Cerebellar nuclear complex (tissue), 1 donor: ENCODE measurements at regions not wholly inside any gene's neighbourhood (a gene's known extent, or its start where the extent isn't known, plus 50 kb on each side); places are given as distances from the start of the nearest gene placed in this dataset.

Source experiments
- DNase-seq, 2 experiments: peaks; one replicate each; lab custom pipeline; 2025; lab: John Stamatoyannopoulos, UW

DNA sequence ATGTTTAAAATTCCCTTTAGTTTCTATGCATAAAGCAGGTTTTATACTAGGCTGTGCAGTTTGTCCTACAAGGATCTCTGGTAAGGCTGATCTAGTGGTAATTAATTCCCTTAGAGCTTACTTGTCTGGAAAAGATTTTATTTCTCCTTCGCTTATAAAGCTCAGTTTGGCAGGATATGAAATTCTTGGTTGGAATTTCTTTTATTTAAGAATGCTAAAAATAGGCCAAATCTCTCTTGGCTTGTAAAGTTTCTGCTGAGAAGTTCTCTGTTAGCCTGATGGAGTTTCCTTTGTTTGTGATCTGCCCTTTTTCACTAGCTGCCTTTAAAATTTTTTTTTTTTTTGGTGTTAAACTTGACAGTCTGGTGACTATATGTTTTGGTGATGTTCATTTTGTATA, 237.1 kb upstream of the TLE4 start:
- DNase-seq = no peak

DNA sequence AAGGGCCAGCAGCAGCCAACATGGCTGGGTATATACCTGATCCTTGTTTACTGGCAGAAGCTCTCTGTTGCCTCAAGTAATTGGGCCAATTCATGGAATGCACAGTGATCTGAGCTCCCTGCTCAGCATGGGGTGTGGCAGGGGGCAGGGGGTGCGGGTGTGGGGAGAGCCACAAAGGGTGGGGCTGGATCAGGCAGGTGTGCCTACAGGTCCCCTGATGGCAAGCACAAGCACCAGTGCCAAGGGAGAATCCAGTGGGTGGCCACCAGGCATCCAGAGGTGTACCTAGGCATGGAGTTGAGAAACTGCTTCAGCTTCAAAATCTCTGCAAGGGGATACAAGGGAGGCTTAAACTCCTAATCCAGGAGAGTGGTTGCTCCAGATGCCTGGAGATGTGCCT, 235.8 kb upstream of the TLE4 start:
- no peak for DNase-seq

DNA sequence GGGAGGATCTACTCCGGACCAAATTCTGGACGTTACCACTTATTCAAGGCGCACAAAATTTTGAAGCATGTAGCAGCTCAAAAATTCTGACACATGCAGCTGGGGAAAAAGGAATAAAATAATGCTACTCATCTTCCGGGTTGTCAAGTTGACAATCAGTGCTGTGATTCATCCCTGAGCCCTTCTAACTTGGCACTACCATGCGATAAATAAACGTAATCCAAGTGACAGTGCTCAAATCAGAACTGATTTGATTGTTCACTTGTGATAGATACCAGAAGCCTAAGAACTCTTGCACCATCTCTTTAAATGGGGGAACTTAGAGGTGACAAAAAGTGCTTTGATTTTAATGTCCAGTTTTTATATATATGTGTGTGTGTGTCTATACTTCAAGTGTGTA, 230.2 kb upstream of the TLE4 start:
- no peak for DNase-seq

DNA sequence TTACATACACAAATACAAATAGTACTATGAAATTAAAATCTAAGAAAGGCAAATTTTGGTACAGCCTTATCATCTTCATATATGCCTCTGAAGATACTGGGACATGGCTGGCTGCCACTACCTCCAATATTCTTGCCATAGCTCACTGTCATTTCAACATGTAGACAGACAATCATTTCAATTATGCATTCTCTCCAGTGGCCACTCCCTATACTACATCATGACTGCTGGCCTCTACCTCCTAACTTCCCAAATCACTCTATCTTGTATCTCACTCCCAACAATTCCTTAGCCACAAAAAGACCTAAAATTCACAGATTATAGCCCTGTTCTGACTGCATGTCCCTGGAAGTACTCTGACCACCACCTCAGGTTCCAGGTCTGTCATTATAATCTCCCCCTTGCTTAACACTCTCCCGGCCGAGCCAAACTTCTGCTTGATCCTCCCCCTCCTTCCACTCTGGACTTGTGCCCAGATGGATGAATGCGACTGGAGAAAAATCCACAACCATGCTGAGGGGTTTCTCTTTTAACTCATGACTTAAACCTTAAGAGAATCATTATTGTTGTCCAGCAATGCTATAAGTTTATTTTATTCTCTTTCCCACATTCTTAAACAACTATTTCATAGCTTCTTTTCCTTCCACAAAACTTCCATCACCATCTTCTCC, 225.3 kb upstream of the TLE4 start:
- DNase-seq = no peak

DNA sequence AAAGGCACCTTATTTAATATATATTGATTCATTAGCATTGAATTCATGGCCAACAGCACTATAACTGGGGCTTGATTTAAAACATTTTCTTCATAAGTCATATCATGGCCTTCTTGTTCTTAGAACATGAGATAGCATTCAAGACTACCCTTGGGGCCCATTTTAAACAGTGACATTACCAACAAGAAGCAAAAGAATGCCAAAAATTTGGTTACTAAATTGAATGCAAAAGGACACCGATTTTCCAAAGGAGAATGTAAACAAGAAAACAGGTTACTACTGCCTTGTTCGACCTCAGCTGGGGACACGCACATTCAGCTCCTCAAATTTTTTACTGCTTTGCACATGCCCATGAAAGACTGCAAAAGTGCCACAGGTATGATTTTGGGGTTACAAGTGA, 219.4 kb upstream of the TLE4 start:
- DNase-seq = no peak

DNA sequence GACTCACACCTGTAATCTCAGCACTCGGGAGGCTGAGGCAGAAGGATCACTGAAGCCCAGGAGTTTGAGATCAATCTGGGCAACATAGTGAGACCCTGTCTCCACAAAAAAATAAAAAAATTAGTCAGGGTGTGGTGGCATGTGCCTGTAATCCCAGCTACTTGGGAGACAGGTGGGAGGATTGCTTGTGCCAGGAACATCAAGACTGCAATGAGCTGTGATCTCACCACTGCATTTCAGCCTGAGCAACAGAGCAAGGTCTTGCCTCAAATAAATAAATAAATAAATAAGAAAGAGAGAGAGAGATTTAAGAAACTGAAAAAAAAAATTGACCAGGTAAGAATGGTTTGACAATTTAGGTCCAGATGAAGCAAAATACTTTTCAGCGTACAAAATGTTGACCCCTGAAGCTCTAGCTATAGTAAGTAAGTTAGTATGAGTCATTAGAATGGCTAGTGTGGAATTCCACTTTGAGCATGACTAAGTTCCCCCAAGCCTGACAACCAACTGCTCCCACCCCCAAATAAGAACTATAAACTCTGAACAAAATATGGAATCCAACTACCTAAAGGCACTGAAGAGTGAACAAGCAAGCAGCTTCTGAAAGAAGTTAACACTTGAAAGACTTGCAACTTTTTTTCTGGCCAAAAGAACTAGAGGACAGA, 217.8 kb upstream of the TLE4 start:
- no peak for DNase-seq

DNA sequence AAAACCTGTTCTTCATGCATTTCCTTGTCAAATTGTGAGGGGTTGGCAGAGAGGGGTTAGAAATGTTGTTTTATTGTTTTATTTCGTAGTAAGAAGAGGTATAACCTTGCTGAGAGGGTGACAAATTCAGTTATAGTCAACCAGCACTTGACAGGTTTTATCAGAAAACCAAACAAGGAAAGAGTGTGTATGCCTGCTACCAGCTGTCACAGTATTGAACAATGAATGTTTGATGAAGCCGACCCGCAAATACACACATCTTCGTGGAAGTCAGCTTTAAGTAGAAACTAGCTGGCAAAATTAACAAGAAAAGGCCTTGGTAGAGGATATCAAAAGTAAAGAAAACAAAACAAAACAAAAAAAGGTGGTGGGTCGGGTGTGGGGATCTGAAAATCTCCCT, 214.6 kb upstream of the TLE4 start:
- no peak for DNase-seq

DNA sequence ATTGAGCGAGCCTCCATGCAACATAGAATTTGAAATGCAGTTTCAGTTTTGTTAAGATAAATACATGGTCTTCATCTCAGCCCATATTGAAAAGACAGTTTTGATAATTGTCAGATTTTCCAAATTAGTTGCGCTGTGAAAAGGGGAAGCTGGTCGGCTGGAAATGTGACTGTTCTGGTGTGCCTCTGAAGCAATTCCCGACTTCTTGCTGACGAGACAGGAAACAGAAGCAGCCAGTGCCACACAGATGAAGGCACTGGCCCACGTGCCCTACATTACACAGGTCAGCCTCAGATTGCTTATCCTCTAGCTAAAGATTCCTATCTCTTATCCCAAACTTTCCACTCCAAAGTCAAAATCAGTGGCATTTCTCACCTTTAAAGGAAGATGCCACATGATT, 214.1 kb upstream of the TLE4 start:
- no peak for DNase-seq

DNA sequence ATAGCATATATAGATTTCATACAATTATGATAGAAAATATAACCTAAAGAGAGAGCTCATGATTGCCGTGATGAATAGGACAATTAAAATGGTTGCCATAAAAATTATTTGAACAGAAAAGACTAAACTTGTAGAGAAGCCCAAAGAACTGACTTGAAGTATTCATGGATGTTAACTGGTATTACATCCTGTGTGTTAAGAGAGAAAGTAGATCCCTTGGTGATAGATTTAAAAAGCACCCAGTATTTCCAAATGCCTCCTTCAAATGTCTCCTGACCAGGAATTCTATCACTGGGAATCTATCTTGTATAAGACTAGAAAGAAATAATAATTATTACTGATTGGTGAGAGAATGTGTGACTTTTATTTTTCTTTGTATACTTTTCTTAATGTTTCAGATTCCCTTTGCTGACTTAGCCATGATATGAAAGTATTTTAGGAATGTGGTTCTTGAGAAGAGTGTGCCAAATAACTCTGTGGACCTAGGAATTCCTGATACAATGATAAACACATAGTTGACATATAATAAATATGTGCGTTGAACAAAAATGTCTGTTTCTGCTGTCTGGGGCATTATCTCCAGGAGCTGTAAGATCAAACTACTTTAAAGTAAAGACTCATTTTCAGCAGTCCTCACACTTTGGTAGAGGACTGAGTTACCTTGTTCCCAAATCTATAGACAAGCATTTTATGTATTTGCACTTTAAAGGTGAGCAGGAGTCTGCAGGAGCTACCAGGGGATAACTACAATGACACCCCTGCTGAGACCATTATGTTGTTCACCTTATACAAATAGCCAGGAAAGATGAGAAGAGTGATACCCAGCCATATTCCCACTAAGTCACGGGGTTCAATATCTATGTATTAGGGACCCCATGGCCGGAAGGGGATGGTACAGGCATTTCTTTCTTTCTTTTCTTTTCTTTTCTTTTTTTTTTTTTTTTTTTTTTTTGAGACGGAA, 211.1 kb upstream of the TLE4 start:
- DNase-seq = no peak

DNA sequence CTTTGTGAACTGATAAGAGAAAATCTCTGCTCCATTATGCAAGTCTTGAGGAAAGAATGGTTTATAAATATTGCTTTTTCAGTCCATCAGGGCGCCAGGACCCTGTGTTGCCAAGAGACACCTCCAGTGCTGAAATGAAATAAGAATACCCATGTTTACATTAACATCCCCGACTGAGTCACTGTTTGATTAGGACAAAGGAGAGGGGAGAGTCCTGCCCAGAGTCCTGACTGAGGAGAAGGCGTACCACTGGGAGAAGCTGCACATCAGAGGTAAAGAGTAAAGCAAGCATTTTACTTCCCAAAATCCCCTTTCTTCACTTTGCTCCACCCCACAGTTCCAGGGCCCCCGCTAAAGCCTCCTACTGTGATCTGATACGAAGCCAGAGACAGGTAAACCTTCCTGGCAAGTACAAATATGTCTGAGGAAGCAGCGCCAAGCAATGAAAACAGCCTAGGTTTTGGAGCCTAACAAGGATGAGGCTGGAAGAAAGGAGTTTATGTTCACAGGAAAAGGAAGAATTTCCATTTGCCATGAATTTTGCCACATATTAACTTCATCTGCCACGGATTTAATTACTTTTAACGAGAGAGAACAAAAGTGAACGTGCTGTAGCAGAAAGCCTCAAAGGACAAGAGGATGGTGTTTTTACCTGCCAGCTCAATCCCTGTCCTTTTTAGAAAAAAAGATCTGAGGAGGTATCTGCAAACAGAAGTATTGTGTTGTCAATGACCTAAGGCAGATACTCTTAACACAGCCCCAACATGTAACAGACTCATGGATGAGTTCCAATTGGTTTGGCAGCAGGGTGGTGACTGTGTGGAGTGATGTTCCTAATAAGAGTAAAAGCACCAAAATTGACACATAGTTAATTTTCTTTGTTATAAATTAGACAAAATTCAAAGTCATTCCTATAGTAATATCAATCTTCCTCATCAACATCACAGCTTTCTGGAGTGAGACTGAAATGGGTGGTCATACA, 209.4 kb upstream of the TLE4 start:
- no peak for DNase-seq

DNA sequence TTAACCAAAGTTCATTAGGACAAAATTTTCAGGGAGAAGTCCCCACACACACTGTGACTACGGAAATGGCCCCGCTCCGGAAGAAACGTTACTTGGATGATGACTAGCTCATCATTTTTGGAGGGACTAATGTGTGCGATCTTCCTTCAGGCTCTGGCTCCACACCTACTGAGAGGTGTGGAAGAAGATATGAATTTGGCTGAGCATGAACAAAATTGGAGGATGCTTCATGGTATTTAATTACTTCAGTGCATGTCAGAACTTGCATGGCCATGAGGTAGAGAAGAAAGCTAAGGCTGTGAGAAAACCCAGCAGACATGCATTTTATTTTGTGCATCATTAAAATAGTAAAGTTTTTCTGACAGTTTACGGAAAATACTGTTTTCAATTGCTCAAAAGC, 202.1 kb upstream of the TLE4 start:
- DNase-seq = no peak

DNA sequence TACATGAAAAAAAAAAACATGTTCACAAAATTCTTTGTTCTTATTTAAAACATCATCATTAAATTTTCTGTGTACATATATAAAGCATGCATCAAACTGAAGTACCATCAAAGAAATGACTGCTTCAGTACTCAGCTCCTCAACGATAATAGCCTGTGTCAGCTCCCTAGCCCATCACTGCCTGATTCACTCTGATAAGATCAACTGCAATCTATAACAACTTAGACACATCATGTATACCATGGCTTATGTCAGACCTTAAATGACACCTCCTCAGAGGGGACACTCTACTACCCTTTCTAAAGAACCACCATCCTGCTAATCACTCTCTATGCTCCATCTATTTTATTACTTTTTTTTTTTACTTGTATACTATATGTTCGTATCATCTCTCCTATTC, 200.5 kb upstream of the TLE4 start:
- DNase-seq = no peak

DNA sequence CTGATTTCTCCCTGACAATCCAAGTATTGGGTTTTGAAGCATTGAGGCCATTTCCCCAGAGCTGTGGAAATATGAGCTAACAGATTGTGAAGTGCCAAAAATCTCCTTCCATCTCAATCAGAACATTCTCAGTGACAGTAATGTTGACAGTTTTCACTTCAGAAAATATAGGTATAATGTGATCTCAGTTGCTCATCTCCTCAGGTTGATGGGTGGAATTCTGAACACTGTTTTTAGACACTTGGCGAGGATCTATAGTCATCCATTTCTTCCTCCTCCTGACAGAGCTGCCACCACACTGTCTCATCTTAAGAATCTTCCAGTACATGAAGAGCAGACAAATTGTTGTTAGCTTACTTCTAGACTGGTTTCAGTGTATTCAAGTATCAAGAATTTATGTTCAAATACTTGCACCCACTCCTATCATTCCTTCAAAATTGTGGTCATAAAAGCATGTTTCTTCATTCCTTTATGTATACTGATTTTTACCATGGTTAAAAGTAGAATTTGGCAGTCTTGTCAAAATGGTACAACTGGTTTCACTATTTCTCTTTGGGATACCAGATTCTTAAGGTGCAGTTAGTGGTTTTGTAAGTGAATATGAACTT, 199.7 kb upstream of the TLE4 start:
- DNase-seq = no peak

DNA sequence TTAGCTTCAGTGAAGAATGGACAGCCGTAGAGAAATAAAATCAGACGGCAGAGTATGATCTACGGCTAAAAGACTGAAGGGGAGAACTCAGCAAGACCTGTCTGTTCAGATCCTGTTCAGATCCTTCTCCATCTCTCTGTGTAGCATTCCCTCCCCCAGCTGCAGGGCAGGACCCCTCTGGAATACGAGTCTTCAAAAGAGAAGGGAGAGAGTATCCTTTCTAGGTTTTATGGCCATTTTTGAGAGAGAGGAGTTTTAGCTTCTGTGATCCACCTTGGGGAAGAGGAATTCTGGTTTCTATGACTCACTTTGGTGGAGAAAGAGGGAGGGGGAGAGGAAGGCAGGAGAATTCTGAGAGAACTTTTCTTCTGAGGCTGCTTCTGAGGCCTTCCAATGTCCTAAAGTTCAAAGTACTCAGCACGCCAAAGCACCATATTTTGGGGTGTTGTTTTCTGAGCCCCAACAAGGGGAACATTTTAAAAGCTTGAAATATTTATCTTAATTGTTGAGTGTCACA, 194.4 kb upstream of the TLE4 start:
- no peak for DNase-seq

DNA sequence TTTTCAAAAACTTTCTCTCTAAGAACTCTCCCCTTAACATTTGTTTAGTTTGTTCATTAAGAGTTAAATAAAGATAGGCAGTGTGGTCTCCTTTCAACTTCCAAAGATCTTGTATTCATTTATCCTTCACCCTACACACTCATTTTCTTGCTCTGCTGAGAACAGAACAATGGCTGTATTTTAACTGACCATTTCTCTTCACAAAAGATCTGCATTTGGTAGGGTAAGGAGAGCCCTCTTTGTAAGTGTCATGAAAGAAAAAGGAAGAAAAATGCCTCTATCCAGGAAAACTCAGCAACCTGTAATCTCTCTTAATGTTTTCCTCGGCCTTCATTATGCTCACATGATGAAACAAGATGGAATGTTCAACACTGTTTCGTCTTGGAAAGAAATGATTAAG, 193.7 kb upstream of the TLE4 start:
- no peak for DNase-seq

DNA sequence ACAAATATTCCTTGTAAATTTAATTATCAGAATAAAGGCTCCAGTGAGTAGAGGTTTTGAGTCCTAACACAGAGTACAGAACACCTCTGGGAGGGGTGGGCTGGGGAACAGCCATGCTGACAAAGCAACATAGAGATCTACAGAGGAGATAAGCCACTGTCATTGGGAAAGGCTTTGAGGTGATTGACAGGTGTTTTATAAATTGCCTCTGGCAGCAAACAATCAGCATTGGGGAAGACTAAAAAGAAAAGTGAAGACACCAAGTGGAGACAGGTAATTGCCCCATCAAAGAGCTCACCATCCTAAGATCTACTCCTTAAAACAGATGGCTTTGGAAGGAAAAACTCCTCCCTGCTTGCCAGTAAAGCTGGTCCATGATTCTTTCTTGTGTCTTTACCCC, 189.7 kb upstream of the TLE4 start:
- no peak for DNase-seq

DNA sequence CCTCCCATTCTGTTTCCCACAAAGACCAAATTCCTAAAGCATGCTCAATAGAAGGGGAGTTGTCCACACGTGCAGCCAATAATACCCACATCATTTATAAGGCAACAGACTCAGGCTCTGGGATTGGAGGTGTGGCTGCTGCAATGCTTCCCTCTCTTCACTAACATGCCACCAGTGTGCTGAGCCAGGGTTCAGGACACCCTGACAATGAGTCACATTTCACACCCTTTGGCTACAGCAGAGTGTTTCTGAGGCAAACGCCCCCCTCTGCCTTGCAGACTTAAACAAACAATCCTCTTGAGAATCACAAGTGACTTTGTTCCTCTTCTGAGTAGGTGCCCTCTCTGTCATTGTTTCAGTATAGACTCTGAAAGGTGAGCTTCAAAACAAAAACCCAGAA, 189.3 kb upstream of the TLE4 start:
- DNase-seq = no peak

DNA sequence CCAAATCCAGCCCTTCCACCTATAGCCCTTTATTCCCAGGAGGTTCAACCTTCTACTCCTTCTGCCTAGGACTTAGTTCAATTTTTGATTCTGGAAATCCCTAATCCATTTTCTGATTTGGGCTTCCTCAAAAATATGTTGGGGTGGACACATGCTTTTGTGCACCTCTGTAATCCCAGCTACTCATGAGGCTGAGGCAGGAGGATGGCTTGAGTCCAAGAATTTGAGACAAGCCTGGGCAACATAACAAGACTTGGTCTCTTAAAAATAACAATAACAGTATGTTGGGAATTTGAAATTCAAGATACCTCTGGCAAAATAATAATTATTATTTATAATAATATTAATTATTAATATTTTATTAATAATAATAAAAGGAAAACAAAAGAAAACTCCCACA, 188.7 kb upstream of the TLE4 start:
- DNase-seq = no peak

DNA sequence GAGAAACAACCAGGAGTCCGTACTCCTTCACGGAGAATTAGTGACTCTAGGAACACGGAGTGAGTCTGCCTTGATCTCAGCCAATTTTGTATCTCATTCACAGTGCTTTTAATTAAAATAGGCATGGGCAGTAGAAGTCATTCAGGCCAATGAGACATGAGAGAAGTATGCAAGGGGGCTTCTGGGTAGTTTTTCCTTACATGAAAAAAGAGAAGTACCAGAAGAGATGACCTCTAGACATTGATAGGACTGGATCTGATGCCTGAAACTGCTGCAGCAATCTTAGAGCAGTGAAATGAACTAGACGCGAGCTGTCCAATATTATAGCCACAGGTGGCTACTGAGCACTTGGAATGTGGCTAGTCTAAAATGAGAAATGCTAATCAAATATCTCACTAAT, 187.7 kb upstream of the TLE4 start:
- no peak for DNase-seq

DNA sequence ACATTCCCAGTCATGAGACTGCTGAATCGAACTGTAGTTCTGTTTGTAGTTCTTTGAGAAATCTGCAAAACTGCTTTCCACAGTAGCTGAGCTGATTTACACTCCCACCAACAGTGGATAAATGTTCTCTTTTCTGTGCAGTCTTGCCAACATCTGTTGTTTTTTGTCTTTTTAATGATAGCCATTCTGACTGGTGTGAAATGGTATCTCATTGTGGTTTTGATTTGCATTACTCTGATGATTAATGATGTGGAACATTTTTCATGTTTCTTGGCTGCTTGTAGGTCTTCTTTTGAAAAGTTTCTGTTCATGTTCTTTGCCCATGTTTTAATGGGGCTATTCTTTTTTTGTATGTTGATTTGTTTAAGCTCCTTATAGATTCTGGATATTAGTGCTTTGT, 187.3 kb upstream of the TLE4 start:
- no peak for DNase-seq
